SK-N-SH (cell line): ENCODE measurements at regions not wholly inside any gene's neighbourhood (a gene's known extent, or its start where the extent isn't known, plus 50 kb on each side); places are given as distances from the start of the nearest gene placed in this dataset.

ENCODE experiments used
- CTCF ChIP-seq: fragments of 200-600 bp; sonication (generic); IDR thresholded peaks from 2 replicates; pipeline ENCODE4 v1.6.1; 2017; ENCODE audit warnings: antibody characterized with exemption, mild to moderate bottlenecking, moderate library complexity
- EP300 ChIP-seq, 2 experiments: IDR thresholded peaks; 2 replicates each; pipeline versions ENCODE4 v1.4.0 to v1.6.1; 2012; ENCODE audit warnings: borderline replicate concordance in 1 of 2, low read depth in 1 of 2, low read length in 1 of 2
- FOXJ3 ChIP-seq: sonication (generic); formaldehyde crosslinking; IDR thresholded peaks from 2 replicates; pipeline ENCODE4 v1.5.1; 2020; ENCODE audit warnings: mild to moderate bottlenecking, missing genetic modification reagents
- FOXM1 ChIP-seq: IDR thresholded peaks from 2 replicates; pipeline ENCODE4 v1.4.0; 2012; ENCODE audit warnings: low read depth, mild to moderate bottlenecking
- IRF3 ChIP-seq: fragments of 150-350 bp; IDR thresholded peaks from 2 replicates; pipeline ENCODE4 v1.6.1; 2016; ENCODE audit warnings: mild to moderate bottlenecking, low read depth, low read length
- MAX ChIP-seq: IDR thresholded peaks from 2 replicates; pipeline ENCODE4 v1.4.0; 2012; ENCODE audit warnings: low read depth
- NRF1 ChIP-seq: IDR thresholded peaks from 2 replicates; pipeline ENCODE4 v1.6.1; 2012; ENCODE audit warnings: low read depth, mild to moderate bottlenecking, low read length
- POLR2AphosphoS5 ChIP-seq: IDR thresholded peaks from 2 replicates; pipeline ENCODE4 v1.6.1; 2012; ENCODE audit warnings: low read depth, low read length
- RAD21 ChIP-seq: IDR thresholded peaks from 2 replicates; pipeline ENCODE4 v1.6.1; 2012; ENCODE audit warnings: mild to moderate bottlenecking, low read length
- RCOR1 ChIP-seq: fragments of 150-350 bp; IDR thresholded peaks from 2 replicates; pipeline ENCODE4 v1.6.1; 2017; ENCODE audit warnings: antibody characterized with exemption, low read length
- REST ChIP-seq: IDR thresholded peaks from 2 replicates; pipeline ENCODE4 v1.6.1; 2012; ENCODE audit warnings: mild to moderate bottlenecking, low read depth, low read length, moderate library complexity
- SIN3A ChIP-seq: IDR thresholded peaks from 2 replicates; pipeline ENCODE4 v1.6.1; 2012; ENCODE audit warnings: low read depth, mild to moderate bottlenecking, low read length, moderate library complexity, borderline replicate concordance
- TCF12 ChIP-seq: IDR thresholded peaks from 2 replicates; pipeline ENCODE4 v1.4.0; 2012
- USF2 ChIP-seq: fragments of 150-350 bp; IDR thresholded peaks from 2 replicates; pipeline ENCODE4 v1.6.1; 2017; ENCODE audit warnings: antibody characterized with exemption, low read length, low read depth, borderline replicate concordance

- TF ChIP-seq USF2 (no peak), FOXJ3 (CRISPR knock-in tag) (no peak), POLR2AphosphoS5 (no peak), EP300 (IDR thresholded peaks at IDR 0.05; ENCODE audit: borderline replicate concordance in 1 of 2, low read depth in 1 of 2, low read length in 1 of 2) (no peak), SIN3A (no peak), CTCF (no peak), IRF3 (no peak), TCF12 (no peak), RAD21 (no peak), REST (no peak), MAX (no peak), RCOR1 (no peak), NRF1 (no peak), FOXM1 (no peak)
These were observed 315.8 kb upstream of the LRRC4C start for GRCh38 chr11:41775296-41775695.
